ENCODE measurements at regions not wholly inside any gene's neighbourhood (a gene's known extent, or its start where the extent isn't known, plus 50 kb on each side); places are given as distances from the start of the nearest gene placed in this dataset.

DNA sequence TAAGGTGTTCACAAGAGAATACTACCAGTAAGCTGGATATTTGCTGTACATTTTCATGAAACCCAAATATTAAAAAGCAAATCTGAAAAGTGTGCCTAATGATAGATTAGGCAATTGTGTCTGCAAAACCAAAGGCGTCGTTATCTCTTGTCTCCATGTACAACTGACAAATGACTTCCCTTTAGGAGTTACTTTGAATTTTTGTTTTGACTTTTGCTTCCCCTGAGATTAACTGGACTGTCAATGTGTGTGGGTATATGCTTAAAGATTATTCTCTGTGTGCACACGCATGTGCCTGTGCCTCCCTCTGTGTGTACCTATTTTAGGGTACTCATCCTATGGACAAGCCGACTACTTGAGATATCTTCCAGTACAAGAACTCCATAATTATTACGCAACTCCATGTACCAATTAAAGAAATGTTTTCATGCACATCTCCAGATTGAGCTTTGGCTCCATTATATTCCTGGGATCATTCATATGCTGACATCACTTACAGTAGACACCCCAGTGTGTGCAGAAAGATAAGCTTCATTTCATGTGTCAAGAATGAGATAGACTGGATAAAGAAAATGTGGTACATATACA, 431.2 kb upstream of the ADAMTS9 start:
- TF ChIP-seq, protein P1, sequence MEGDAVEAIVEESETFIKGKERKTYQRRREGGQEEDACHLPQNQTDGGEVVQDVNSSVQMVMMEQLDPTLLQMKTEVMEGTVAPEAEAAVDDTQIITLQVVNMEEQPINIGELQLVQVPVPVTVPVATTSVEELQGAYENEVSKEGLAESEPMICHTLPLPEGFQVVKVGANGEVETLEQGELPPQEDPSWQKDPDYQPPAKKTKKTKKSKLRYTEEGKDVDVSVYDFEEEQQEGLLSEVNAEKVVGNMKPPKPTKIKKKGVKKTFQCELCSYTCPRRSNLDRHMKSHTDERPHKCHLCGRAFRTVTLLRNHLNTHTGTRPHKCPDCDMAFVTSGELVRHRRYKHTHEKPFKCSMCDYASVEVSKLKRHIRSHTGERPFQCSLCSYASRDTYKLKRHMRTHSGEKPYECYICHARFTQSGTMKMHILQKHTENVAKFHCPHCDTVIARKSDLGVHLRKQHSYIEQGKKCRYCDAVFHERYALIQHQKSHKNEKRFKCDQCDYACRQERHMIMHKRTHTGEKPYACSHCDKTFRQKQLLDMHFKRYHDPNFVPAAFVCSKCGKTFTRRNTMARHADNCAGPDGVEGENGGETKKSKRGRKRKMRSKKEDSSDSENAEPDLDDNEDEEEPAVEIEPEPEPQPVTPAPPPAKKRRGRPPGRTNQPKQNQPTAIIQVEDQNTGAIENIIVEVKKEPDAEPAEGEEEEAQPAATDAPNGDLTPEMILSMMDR (IDR thresholded peaks at IDR 0.05) = no peak
- TF ChIP-seq, protein P2, sequence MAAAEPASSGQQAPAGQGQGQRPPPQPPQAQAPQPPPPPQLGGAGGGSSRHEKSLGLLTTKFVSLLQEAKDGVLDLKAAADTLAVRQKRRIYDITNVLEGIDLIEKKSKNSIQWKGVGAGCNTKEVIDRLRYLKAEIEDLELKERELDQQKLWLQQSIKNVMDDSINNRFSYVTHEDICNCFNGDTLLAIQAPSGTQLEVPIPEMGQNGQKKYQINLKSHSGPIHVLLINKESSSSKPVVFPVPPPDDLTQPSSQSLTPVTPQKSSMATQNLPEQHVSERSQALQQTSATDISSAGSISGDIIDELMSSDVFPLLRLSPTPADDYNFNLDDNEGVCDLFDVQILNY (CRISPR knock-in tag; IDR thresholded peaks at IDR 0.05) = no peak
- TF ChIP-seq NR2C2 (CRISPR knock-in tag; IDR thresholded peaks at IDR 0.05) (no peak), ZNF232 (CRISPR knock-in tag; IDR thresholded peaks at IDR 0.05) (no peak), ZNF416 (CRISPR knock-in tag; IDR thresholded peaks at IDR 0.05) (no peak), ZNF121 (CRISPR knock-in tag; IDR thresholded peaks at IDR 0.05) (no peak), MXD4 (CRISPR knock-in tag; IDR thresholded peaks at IDR 0.05; ENCODE audit: borderline replicate concordance) (no peak)
- TF ChIP-seq, protein P3, sequence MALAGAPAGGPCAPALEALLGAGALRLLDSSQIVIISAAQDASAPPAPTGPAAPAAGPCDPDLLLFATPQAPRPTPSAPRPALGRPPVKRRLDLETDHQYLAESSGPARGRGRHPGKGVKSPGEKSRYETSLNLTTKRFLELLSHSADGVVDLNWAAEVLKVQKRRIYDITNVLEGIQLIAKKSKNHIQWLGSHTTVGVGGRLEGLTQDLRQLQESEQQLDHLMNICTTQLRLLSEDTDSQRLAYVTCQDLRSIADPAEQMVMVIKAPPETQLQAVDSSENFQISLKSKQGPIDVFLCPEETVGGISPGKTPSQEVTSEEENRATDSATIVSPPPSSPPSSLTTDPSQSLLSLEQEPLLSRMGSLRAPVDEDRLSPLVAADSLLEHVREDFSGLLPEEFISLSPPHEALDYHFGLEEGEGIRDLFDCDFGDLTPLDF (CRISPR knock-in tag; IDR thresholded peaks at IDR 0.05) = no peak
- TF ChIP-seq, protein P4, sequence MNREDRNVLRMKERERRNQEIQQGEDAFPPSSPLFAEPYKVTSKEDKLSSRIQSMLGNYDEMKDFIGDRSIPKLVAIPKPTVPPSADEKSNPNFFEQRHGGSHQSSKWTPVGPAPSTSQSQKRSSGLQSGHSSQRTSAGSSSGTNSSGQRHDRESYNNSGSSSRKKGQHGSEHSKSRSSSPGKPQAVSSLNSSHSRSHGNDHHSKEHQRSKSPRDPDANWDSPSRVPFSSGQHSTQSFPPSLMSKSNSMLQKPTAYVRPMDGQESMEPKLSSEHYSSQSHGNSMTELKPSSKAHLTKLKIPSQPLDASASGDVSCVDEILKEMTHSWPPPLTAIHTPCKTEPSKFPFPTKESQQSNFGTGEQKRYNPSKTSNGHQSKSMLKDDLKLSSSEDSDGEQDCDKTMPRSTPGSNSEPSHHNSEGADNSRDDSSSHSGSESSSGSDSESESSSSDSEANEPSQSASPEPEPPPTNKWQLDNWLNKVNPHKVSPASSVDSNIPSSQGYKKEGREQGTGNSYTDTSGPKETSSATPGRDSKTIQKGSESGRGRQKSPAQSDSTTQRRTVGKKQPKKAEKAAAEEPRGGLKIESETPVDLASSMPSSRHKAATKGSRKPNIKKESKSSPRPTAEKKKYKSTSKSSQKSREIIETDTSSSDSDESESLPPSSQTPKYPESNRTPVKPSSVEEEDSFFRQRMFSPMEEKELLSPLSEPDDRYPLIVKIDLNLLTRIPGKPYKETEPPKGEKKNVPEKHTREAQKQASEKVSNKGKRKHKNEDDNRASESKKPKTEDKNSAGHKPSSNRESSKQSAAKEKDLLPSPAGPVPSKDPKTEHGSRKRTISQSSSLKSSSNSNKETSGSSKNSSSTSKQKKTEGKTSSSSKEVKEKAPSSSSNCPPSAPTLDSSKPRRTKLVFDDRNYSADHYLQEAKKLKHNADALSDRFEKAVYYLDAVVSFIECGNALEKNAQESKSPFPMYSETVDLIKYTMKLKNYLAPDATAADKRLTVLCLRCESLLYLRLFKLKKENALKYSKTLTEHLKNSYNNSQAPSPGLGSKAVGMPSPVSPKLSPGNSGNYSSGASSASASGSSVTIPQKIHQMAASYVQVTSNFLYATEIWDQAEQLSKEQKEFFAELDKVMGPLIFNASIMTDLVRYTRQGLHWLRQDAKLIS (CRISPR knock-in tag; IDR thresholded peaks at IDR 0.05; ENCODE audit: borderline replicate concordance) = no peak

All from WTC11 (cell line).